ENCODE measurements at regions not wholly inside any gene's neighbourhood (a gene's known extent, or its start where the extent isn't known, plus 50 kb on each side); places are given as distances from the start of the nearest gene placed in this dataset.

- TF ChIP-seq, protein P1, sequence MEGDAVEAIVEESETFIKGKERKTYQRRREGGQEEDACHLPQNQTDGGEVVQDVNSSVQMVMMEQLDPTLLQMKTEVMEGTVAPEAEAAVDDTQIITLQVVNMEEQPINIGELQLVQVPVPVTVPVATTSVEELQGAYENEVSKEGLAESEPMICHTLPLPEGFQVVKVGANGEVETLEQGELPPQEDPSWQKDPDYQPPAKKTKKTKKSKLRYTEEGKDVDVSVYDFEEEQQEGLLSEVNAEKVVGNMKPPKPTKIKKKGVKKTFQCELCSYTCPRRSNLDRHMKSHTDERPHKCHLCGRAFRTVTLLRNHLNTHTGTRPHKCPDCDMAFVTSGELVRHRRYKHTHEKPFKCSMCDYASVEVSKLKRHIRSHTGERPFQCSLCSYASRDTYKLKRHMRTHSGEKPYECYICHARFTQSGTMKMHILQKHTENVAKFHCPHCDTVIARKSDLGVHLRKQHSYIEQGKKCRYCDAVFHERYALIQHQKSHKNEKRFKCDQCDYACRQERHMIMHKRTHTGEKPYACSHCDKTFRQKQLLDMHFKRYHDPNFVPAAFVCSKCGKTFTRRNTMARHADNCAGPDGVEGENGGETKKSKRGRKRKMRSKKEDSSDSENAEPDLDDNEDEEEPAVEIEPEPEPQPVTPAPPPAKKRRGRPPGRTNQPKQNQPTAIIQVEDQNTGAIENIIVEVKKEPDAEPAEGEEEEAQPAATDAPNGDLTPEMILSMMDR (IDR thresholded peaks at IDR 0.05) = peak in 2 of 4 experiments; percentile 9 to 19
- TF ChIP-seq POLR2A (IDR thresholded peaks at IDR 0.05) = no peak
Observed at GRCh38 chrX:37509349-37509748, 62.1 kb upstream of the LANCL3 start.

All from uterus (tissue), 2 donors.